DMS 273 (cell line): ENCODE measurements at regions not wholly inside any gene's neighbourhood (a gene's known extent, or its start where the extent isn't known, plus 50 kb on each side); places are given as distances from the start of the nearest gene placed in this dataset.
"Not testable (repeated sequence)": the region's sequence is repeated elsewhere in the genome, so short reads cannot be mapped to it uniquely, and the experiment has no call there.

ENCODE experiments used
- DNase-seq: peaks from one replicate; lab custom pipeline; 2025; ENCODE audit not compliant: unreplicated experiment; lab: John Stamatoyannopoulos, UW

- DNase-seq: not testable (repeated sequence)
These were observed 113.9 kb upstream of the PHACTR3 start for GRCh38 chr20:59490196-59491004.

GRCh38 chr20:59491884-59492283 is 112.5 kb upstream of the PHACTR3 start:
- no peak for DNase-seq

GRCh38 chr20:59493926-59494325 is 110.4 kb upstream of the PHACTR3 start:
- no peak for DNase-seq

- DNase-seq: no peak
These were observed 109.2 kb upstream of the PHACTR3 start for GRCh38 chr20:59495166-59495565.

GRCh38 chr20:59495894-59496510 is 108.3 kb upstream of the PHACTR3 start:
- DNase-seq: peak; percentile 88

GRCh38 chr20:59498291-59498690 is 106.0 kb upstream of the PHACTR3 start:
- no peak for DNase-seq

GRCh38 chr20:59499863-59500262 is 104.5 kb upstream of the PHACTR3 start:
- DNase-seq: no peak

GRCh38 chr20:59508729-59509128 is 95.6 kb upstream of the PHACTR3 start:
- DNase-seq: no peak

GRCh38 chr20:59512651-59513050 is 91.7 kb upstream of the PHACTR3 start:
- DNase-seq: no peak

GRCh38 chr20:59514554-59514953 is 89.8 kb upstream of the PHACTR3 start:
- no peak for DNase-seq

- peak; percentile 92 for DNase-seq
These were observed 89.1 kb upstream of the PHACTR3 start for GRCh38 chr20:59515013-59515905.

- no peak for DNase-seq
These were observed 88.5 kb upstream of the PHACTR3 start for GRCh38 chr20:59515906-59516209.

GRCh38 chr20:59518881-59519706 is 85.2 kb upstream of the PHACTR3 start:
- DNase-seq: peak; percentile 79

GRCh38 chr20:59519707-59520014 is 84.7 kb upstream of the PHACTR3 start:
- DNase-seq: no peak

GRCh38 chr20:59520814-59521213 is 83.5 kb upstream of the PHACTR3 start:
- DNase-seq: no peak

- peak; percentile 86 for DNase-seq
These were observed 78.7 kb upstream of the PHACTR3 start for GRCh38 chr20:59525500-59526241.

GRCh38 chr20:59526242-59527225 is 77.8 kb upstream of the PHACTR3 start:
- DNase-seq: peak; percentile 49

GRCh38 chr20:59530782-59531181 is 73.6 kb upstream of the PHACTR3 start:
- no peak for DNase-seq

GRCh38 chr20:59537991-59538390 is 66.3 kb upstream of the PHACTR3 start:
- DNase-seq: no peak
